Uterus (tissue), 3 donors: ENCODE measurements at regions not wholly inside any gene's neighbourhood (a gene's known extent, or its start where the extent isn't known, plus 50 kb on each side); places are given as distances from the start of the nearest gene placed in this dataset.
A peak's percentile ranks its signal among the peaks of the same experiment; 100 is the strongest.

Experiments
- DNase-seq, 2 donors: peaks; one replicate each; pipeline ENCODE4 v3.0.0-alpha.2; 2019 to 2020
- H3K27ac ChIP-seq, 2 donors: fragments of 200-600 bp; sonication (generic); 1 replicate in 1 of 2; 2 replicates in 1 of 2; pipeline ENCODE4 v1.5.1; 2016 to 2018
- H3K27me3 ChIP-seq, 2 donors: fragments of 200-600 bp; sonication (generic); one replicate each; pipeline ENCODE4 v1.5.1; 2018 to 2019; ENCODE audit warnings: control low read depth in 1 of 2
- H3K36me3 ChIP-seq, 2 donors: fragments of 200-600 bp; sonication (generic); one replicate each; pipeline ENCODE4 v1.5.1; 2019; ENCODE audit warnings: control low read depth in 1 of 2
- H3K4me1 ChIP-seq, 2 donors: fragments of 200-600 bp; sonication (generic); one replicate each; pipeline ENCODE4 v1.5.1; 2018 to 2019; ENCODE audit warnings: control low read depth in 1 of 2
- H3K4me3 ChIP-seq, 2 donors: fragments of 200-600 bp; sonication (generic); 1 replicate in 1 of 2; 2 replicates in 1 of 2; pipeline ENCODE4 v1.5.1; 2018 to 2019; ENCODE audit warnings: mild to moderate bottlenecking in 1 of 2
- H3K9me3 ChIP-seq, 2 donors: fragments of 200-600 bp; sonication (generic); one replicate each; pipeline ENCODE4 v1.5.1; 2019; ENCODE audit warnings: control low read depth in 1 of 2
- POLR2A ChIP-seq, 2 donors: fragments of 450-650 bp; IDR thresholded peaks; one replicate each; pipeline ENCODE4 v1.6.1; 2016; ENCODE audit warnings: antibody characterized with exemption in 2 of 2, mild to moderate bottlenecking in 1 of 2, moderate library complexity in 1 of 2
- intact Hi-C: fragments of 100-400 bp; cut with DNase I; formaldehyde crosslinking; loops from one replicate; pipeline ENCODE4 v1.15.1; 2023; ENCODE audit warnings: low total_unique reads
- TF ChIP-seq, protein P1 (sequence below), 4 experiments: fragments of 200-600 bp in 2 of 4; fragments of 450-650 bp in 2 of 4; sonication (generic) in 2 of 4; IDR thresholded peaks; one replicate each; pipeline ENCODE4 v1.5.1; 2016 to 2019; ENCODE audit warnings: antibody characterized with exemption in 4 of 4, mild to moderate bottlenecking in 2 of 4, moderate library complexity in 1 of 4
- donor health status: DM: yes; HTN: yes; CAD: no.

DNA sequence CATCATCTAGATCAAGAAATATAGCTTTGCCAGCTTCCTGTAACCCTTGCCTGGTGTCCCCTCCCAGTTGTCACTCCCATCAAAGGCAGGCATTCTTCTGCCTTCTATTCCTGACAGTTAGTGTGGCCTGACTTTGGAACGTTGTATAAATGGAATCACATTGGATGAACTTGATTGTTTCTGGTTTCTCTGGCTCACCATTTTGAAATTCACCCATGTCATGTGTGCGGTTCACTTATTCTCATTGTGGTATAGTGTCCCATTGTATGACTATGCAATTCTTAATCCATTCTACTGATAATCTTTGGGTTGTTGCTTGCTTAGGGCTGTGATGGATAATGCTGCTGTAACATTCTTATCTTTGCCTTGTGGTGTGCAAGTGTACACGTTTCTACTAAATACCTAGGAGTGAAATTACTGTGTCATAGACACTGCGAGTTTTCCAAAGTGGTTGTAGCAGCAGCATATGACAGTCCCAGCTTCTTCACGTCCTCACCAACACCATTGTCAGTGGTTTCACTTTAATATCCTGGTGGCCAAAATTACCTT is 73.2 kb downstream of the VEGFA start:
- Histone ChIP-seq H3K9me3 (no peaks in the 10 kb centered on the region), H3K27ac (no peak overlapping the region), H3K36me3 (no peaks in the 10 kb centered on the region), H3K4me3 (no peak overlapping the region), H3K4me1 (no peaks in the 10 kb centered on the region), H3K27me3 (no peaks in the 10 kb centered on the region)
- intact Hi-C loops = no loop called here
- no peak for DNase-seq
- TF ChIP-seq POLR2A (IDR thresholded peaks at IDR 0.05) = no peak
- TF ChIP-seq, protein P1, sequence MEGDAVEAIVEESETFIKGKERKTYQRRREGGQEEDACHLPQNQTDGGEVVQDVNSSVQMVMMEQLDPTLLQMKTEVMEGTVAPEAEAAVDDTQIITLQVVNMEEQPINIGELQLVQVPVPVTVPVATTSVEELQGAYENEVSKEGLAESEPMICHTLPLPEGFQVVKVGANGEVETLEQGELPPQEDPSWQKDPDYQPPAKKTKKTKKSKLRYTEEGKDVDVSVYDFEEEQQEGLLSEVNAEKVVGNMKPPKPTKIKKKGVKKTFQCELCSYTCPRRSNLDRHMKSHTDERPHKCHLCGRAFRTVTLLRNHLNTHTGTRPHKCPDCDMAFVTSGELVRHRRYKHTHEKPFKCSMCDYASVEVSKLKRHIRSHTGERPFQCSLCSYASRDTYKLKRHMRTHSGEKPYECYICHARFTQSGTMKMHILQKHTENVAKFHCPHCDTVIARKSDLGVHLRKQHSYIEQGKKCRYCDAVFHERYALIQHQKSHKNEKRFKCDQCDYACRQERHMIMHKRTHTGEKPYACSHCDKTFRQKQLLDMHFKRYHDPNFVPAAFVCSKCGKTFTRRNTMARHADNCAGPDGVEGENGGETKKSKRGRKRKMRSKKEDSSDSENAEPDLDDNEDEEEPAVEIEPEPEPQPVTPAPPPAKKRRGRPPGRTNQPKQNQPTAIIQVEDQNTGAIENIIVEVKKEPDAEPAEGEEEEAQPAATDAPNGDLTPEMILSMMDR (IDR thresholded peaks at IDR 0.05) = no peak

- H3K4me1 ChIP-seq = no peaks in the 10 kb centered on the region
- no peaks in the 10 kb centered on the region for H3K36me3 ChIP-seq
- no peak overlapping the region for H3K4me3 ChIP-seq
- no peak overlapping the region for H3K27ac ChIP-seq
- DNase-seq = no peak
- TF ChIP-seq, protein P1 (IDR thresholded peaks at IDR 0.05) = no peak
- TF ChIP-seq POLR2A (IDR thresholded peaks at IDR 0.05) = no peak
- H3K27me3 ChIP-seq = no peaks in the 10 kb centered on the region
- intact Hi-C loops = no loop called here
- no peaks in the 10 kb centered on the region for H3K9me3 ChIP-seq
Observed at GRCh38 chr6:43842231-43842794, 72.3 kb downstream of the VEGFA start.

DNA sequence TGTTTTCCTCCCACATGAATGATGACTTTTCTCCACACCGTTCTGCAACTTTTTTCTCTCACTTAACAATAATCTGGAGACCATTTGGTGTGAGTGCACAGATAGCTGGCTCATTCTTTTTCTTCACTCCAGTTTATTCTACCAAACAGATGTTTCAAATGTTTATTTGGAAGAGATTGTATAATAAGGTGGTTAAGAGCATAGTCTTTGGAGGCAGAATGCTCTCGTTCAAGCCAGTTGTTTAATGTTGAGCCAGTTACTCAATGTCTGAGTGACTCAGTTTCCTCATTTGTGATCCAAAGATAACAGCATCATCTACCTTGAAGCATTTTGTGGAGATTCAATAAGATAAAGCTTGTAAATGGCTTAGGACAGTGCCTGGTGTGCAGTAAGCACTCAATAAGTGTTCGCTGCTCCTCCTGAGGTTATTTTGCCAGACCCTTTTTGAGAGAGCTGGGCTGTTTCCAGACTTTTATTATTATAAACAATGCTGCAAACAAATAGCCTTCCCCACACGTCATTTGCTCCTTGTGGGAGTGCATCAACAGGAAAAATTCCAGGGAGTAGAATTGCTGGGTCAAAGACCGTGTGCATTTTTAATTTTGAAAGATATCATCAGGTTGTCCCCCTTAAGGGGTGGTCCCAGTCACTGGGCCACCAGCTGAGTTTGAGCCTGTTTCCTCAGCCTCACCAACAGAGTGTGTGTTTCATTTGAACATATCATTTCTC is 70.6 kb downstream of the VEGFA start:
- TF ChIP-seq POLR2A (IDR thresholded peaks at IDR 0.05) = no peak
- TF ChIP-seq, protein P1 (IDR thresholded peaks at IDR 0.05) = no peak
- intact Hi-C loops = no loop called here
- Histone ChIP-seq H3K4me3 (no peak overlapping the region), H3K36me3 (no peaks in the 10 kb centered on the region), H3K27ac (no peak overlapping the region), H3K4me1 (no peaks in the 10 kb centered on the region), H3K9me3 (no peaks in the 10 kb centered on the region), H3K27me3 (no peaks in the 10 kb centered on the region)
- no peak for DNase-seq

DNA sequence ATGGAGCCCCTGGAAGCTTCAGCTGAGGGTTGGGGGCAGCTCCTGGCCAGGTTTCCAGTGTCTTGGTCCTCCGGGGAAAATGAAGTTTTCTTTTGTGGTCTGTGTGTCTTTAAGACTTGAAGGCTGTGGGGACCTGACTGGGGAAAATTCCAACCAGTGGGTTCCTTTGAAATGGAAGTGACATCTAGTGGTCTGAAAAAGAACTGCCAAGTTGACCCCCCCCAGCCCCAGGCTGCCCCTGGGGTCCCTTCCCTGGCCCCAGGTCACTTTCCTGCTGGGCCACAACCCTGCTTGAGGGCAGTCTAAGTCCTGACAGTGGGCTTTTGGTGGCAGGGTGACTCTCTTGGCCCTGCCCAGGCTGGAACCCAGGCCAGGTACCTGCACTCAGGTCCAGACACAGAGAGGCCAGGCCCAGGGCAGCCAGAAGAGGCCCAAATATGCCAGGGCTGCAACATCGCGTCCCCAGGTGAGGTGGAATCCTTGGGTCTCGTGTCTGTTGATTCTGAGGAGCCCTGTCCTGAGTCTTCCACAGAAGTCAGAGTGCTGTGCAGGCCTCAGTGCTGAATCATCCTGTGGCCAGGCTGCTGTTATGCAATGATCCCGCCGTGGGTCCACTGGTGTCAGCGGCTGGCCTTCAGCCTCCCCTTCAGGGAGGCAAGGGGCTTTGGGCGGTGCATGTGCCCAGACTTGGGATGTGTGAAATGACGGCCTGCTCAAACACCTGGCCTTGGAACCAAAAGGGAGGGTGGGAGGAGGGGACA is 68.4 kb downstream of the VEGFA start:
- no peak overlapping the region for H3K27ac ChIP-seq
- H3K9me3 ChIP-seq = no peaks in the 10 kb centered on the region
- TF ChIP-seq POLR2A (IDR thresholded peaks at IDR 0.05) = no peak
- TF ChIP-seq, protein P1 (IDR thresholded peaks at IDR 0.05) = peak in 1 of 4 experiments; percentile 11
- intact Hi-C loops = no loop called here
- no peak overlapping the region for H3K4me3 ChIP-seq
- no peaks in the 10 kb centered on the region for H3K4me1 ChIP-seq
- no peaks in the 10 kb centered on the region for H3K36me3 ChIP-seq
- DNase-seq = peak in 1 of 2 donors; percentile 32
- H3K27me3 ChIP-seq = no peaks in the 10 kb centered on the region

- Histone ChIP-seq H3K9me3 (no peaks in the 10 kb centered on the region), H3K4me3 (no peak overlapping the region), H3K4me1 (no peaks in the 10 kb centered on the region), H3K27ac (no peak overlapping the region), H3K36me3 (no peaks in the 10 kb centered on the region), H3K27me3 (no peaks in the 10 kb centered on the region)
- DNase-seq = no peak
- no peak for TF ChIP-seq POLR2A (IDR thresholded peaks at IDR 0.05)
- TF ChIP-seq, protein P1 (IDR thresholded peaks at IDR 0.05) = no peak
- intact Hi-C loops = no loop called here
Observed at GRCh38 chr6:43837507-43837906, 67.5 kb downstream of the VEGFA start.
